PC-3 (cell line): ENCODE measurements at regions not wholly inside any gene's neighbourhood (a gene's known extent, or its start where the extent isn't known, plus 50 kb on each side); places are given as distances from the start of the nearest gene placed in this dataset.

Source experiments
- CTCF ChIP-seq: fragments of 300-600 bp; sonication (generic); conservative IDR thresholded peaks from 2 replicates; pipeline ENCODE4 v1.5.1; 2017; ENCODE audit warnings: antibody characterized with exemption, low read depth, mild to moderate bottlenecking, low read length
- EZH2 ChIP-seq: fragments of 300-600 bp; sonication (generic); IDR thresholded peaks from one replicate; pipeline ENCODE4 v1.6.1; 2017; ENCODE audit warnings: antibody characterized with exemption, mild to moderate bottlenecking, low read length; ENCODE audit not compliant: unreplicated experiment

GRCh38 chr7:42347616-42348015 lies 110.6 kb upstream of the GLI3 start:
- TF ChIP-seq EZH2 (no peak), CTCF (no peak)
